Activated T-cell treated with anti-CD3 and anti-CD28 coated beads, Interleukin-2, amount 50 U/mL, for 4 hours (primary cell): ENCODE measurements at regions not wholly inside any gene's neighbourhood (a gene's known extent, or its start where the extent isn't known, plus 50 kb on each side); places are given as distances from the start of the nearest gene placed in this dataset.

Experiments
- ATAC-seq, 2 donors: fragments of 200-7000 bp; cut with Tn5 transposase; one replicate each; pipeline ENCODE4 v1.10.0; 2021
- DNase-seq: peaks from one replicate; pipeline ENCODE4 v3.0.0-alpha.2; 2020
- H3K27me3 Mint-ChIP-seq: one replicate; pipeline ENCODE4 v1.8.0; 2021; ENCODE audit warnings: low read depth, mixed read lengths
- H3K36me3 Mint-ChIP-seq: one replicate; pipeline ENCODE4 v1.8.0; 2022; ENCODE audit warnings: mixed read lengths; ENCODE audit not compliant: insufficient read depth
- H3K4me1 Mint-ChIP-seq: one replicate; pipeline ENCODE4 v1.8.0; 2021; ENCODE audit warnings: low read depth, mixed read lengths
- H3K4me3 Mint-ChIP-seq: one replicate; pipeline ENCODE4 v1.8.0; 2021; ENCODE audit warnings: mild to moderate bottlenecking, moderate library complexity, mixed read lengths
- H3K9me3 Mint-ChIP-seq: one replicate; pipeline ENCODE4 v1.8.0; 2021; ENCODE audit warnings: mixed read lengths

DNA sequence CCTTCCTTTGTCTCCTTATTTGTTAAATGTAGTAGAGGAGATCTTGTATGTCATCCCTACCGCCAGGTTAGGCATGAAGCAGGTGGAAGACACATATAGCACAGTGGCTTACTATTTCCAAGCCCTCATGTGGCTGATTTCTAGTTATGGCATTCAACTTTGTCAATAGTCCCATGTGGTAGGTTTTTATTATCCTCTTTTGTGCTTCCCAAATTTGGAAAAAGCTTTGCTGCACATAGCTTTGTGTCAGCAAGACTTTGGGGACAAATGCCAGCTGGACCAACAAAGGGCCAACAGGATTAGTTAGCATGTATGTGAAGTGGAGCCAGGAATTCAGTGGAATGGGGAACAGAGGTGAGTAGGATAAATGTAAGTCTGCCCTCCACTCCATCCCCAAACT, 276.3 kb downstream of the PSAT1 start:
- no peaks in the 10 kb centered on the region for H3K4me1 Mint-ChIP-seq
- no peak for DNase-seq
- no peaks in the 10 kb centered on the region for H3K9me3 Mint-ChIP-seq
- no peaks in the 10 kb centered on the region for H3K36me3 Mint-ChIP-seq
- no peak overlapping the region for H3K4me3 Mint-ChIP-seq
- no peak for ATAC-seq
- peaks cover 3% of the 10 kb centered on the region for H3K27me3 Mint-ChIP-seq

DNA sequence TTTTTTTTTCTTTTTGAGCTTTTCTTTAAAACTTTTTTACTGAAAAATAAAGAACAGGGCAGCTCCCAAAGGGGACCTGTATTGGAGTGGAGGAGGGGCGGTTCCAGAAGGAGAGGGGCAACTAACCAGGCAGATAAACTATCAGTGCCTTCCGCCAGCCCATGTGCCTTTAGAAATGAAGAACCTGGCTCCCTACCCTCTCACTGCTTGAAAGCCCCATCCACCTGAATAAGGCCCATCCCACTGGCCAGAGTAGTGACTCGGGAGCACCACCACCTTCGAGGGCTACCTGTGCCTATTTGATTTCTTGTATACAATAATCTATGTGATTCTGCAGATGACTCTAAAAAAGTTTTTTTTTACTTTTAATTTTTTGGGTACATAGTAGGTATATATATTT, 276.7 kb downstream of the PSAT1 start:
- Mint-ChIP-seq H3K27me3 (peaks cover 3% of the 10 kb centered on the region), H3K36me3 (no peaks in the 10 kb centered on the region), H3K4me3 (no peak overlapping the region), H3K4me1 (no peaks in the 10 kb centered on the region), H3K9me3 (no peaks in the 10 kb centered on the region)
- DNase-seq, result no peak
- ATAC-seq, result no peak

DNA sequence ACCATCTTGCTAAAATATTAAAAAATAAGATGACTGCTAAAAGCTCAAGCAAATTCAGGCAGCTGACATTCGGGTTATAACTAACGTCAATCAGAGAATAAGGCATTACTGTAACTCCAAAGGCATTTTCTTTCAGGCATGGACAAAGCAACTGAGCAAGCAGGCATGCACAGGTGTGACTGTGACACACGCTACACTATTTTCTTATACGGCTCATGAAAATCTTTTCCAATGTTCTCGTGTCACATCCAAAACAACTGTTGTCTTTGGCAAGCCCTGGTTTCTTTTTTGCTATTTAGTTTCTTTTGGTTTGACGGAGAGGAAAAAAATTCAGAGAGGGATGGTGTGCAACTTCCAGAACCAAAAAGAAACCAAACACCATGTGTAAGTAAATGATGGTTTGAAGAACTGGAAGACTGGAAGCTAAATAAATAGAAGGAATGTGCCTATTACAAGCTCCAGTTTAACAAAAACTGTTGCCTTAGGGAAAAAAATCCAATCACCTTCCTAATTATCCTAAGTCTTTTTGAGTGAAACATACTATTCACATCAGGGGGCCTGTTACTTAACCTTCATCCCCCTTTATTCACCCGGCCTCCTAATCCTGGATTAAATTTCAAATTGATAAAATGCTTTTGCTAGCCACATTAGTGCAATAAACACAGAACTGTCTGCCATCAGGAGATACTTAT, 277.6 kb downstream of the PSAT1 start:
- peaks cover 3% of the 10 kb centered on the region for H3K27me3 Mint-ChIP-seq
- H3K4me1 Mint-ChIP-seq, result no peaks in the 10 kb centered on the region
- no peaks in the 10 kb centered on the region for H3K36me3 Mint-ChIP-seq
- DNase-seq, result no peak
- no peak for ATAC-seq
- H3K4me3 Mint-ChIP-seq, result no peak overlapping the region
- H3K9me3 Mint-ChIP-seq, result no peaks in the 10 kb centered on the region

DNA sequence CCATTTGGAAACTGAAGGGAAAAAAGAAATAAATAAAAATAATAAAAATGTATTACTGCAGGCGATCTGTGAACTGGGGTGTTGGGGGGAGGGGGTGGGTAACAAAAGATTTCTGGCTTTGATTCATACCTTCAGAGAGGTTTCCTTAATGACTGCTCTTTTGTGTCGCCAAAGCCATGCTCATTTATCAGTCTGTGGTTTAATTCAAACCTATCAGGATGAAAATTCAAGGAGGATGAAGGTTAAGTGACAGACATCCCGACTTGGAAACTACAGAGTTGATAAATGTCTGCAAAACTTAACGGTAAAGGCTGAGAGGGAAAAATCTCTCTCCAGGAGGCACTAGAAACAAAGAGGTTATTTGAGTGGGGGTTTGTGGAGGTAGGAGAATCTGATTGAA, 278.2 kb downstream of the PSAT1 start:
- ATAC-seq (no peak), DNase-seq (no peak)
- Mint-ChIP-seq H3K27me3 (no peaks in the 10 kb centered on the region), H3K9me3 (no peaks in the 10 kb centered on the region), H3K36me3 (no peaks in the 10 kb centered on the region), H3K4me3 (no peak overlapping the region), H3K4me1 (no peaks in the 10 kb centered on the region)

DNA sequence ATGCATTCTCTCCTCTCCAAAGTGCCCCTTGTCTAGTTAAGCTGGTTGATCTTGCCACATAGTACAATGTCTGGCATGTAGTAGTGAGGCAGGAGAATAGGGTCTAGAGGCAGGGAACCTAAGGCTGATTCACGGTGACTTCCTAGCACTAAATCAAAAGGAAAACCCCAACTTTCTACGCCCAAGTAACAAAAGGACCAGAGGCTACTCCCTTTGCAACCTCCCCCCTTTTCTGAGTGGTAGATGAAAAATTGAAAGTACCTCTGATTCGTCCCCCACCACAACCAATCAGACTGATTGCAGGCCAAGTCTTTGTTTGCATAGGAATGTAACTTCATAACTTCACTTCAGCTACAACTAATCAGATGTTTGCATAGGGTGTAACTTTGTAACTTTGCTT, 278.8 kb downstream of the PSAT1 start:
- no peaks in the 10 kb centered on the region for H3K36me3 Mint-ChIP-seq
- H3K4me3 Mint-ChIP-seq, result no peak overlapping the region
- no peaks in the 10 kb centered on the region for H3K4me1 Mint-ChIP-seq
- peaks cover 3% of the 10 kb centered on the region for H3K27me3 Mint-ChIP-seq
- no peak for DNase-seq
- no peaks in the 10 kb centered on the region for H3K9me3 Mint-ChIP-seq
- ATAC-seq, result no peak

DNA sequence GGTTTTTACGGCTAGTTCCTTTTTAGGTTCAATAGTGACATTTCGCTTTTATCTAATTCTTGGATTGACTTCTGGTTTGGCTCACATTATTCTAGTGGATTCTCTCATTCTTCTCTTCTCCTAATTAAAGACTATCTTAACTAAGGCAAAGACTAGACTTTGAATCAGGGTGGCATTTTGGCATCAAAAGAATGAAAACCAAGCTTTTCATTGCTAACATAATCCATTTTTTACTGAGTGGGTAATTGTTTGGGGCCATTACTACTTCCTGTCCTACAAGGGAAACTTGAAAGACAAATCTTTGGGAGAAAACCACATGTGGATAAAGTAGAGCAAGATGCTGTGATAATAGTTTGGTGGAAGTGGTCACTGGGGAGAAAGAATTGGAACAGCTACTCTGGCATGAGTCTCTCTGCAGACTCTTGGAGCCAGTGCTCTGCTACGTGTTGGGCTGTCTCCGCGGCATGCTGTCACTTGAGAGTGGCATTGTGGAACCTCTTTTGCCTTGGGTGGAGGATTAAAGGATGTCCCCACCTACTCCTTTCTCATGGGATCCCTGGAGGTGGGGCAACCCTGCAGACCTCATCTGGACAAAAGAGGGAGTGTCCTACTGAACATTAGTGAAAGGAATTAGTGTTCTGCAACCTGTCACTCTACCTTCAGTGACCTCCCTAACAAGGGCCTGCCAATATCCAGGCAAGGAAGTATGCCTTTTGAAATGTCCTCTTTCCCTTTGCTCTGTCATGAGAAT, 280.4 kb downstream of the PSAT1 start:
- Mint-ChIP-seq H3K27me3 (peaks cover 7% of the 10 kb centered on the region), H3K9me3 (no peaks in the 10 kb centered on the region), H3K4me1 (no peaks in the 10 kb centered on the region), H3K36me3 (no peaks in the 10 kb centered on the region), H3K4me3 (no peak overlapping the region)
- ATAC-seq (no peak), DNase-seq (no peak)

DNA sequence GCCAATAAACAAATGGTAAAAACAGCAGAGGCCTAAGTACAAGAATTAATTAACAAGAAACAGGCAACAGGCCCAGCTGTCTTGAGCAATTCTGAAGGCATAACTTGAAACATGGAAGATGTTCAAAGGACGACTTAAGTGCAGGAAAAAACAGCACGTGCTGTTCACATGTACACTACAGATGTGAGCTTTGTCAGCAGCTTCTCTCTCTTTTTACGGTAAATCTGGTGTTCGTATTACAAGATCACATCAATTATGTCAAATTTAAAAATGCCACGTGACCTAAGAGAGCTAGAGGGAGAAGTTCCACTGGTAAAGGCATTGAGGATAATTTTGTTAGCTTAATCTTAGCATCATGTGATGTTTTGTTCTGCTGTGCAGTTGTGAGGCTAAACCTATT, 281.1 kb downstream of the PSAT1 start:
- H3K27me3 Mint-ChIP-seq, result peaks cover 7% of the 10 kb centered on the region
- H3K4me3 Mint-ChIP-seq, result no peak overlapping the region
- H3K4me1 Mint-ChIP-seq, result no peaks in the 10 kb centered on the region
- ATAC-seq (no peak), DNase-seq (no peak)
- H3K9me3 Mint-ChIP-seq, result no peaks in the 10 kb centered on the region
- no peaks in the 10 kb centered on the region for H3K36me3 Mint-ChIP-seq

DNA sequence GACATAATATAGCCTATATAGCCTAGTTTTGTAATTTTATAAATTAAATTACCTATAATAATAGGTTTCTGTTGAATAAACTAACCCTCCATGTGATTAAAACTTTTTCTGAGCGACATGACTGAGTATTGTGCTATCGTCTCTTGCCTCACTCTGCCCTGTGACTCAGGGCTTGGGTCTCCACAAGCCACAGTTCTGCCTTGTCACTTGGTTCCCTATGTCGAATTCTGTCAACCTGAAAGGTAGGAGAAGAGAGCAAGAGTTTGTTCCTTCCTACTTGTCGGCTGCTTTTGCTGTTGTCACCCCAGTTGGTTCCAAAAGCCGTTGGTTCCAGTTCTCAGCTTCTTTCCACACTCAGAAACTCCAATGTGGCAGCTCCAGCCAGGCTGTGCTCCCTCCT, 285.9 kb downstream of the PSAT1 start:
- Mint-ChIP-seq H3K27me3 (peaks cover 12% of the 10 kb centered on the region), H3K36me3 (no peaks in the 10 kb centered on the region)

DNA sequence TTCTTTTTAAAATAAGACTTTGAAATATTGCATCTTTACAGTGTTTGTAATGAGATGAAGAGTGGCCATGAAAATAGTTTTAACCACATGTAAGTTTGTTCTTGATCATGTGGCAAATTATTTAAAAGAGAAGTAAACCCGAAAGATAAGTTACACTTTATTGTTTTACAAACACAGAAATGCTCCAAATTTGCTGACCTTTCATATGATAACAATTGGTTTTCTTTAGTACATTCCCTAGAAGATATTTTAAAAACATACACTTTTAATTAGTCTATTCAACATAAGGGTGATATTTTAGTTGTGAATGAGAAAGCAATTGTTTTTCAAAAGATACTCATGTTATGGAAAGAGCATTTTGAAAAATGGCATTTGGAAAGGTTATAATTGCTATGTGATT, 287.7 kb downstream of the PSAT1 start:
- H3K9me3 Mint-ChIP-seq, result peaks cover 5% of the 10 kb centered on the region
- H3K27me3 Mint-ChIP-seq, result peaks cover 12% of the 10 kb centered on the region
- H3K4me3 Mint-ChIP-seq, result no peak overlapping the region
- ATAC-seq (no peak), DNase-seq (no peak)
- no peaks in the 10 kb centered on the region for H3K4me1 Mint-ChIP-seq
- H3K36me3 Mint-ChIP-seq, result no peaks in the 10 kb centered on the region

More for the DNA sequence above, 285.9 kb downstream of the PSAT1 start:
- H3K4me1 Mint-ChIP-seq, result no peaks in the 10 kb centered on the region
- peaks cover 5% of the 10 kb centered on the region for H3K9me3 Mint-ChIP-seq
- ATAC-seq (no peak), DNase-seq (no peak)
- H3K4me3 Mint-ChIP-seq, result no peak overlapping the region

DNA sequence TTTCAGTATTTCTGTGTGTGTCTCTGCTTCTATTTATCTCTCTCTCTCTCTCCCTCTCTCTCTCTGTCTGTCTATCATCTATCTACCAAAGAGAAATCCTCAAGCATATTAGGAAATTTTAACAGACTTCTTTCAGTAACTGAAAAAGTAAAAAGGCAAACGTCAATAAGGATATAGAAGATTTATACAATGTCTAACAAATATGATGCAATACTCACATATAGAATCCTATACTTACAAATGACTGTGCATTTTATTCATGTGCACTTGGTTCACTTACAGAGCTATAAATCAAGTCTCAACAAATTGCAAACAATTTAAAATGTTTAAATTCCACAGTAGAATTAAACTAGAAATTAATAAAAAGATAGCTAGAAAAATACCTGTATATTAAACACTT, 289.0 kb downstream of the PSAT1 start:
- no peaks in the 10 kb centered on the region for H3K36me3 Mint-ChIP-seq
- no peaks in the 10 kb centered on the region for H3K4me1 Mint-ChIP-seq
- H3K9me3 Mint-ChIP-seq, result peaks cover 5% of the 10 kb centered on the region
- no peak overlapping the region for H3K4me3 Mint-ChIP-seq
- DNase-seq (no peak), ATAC-seq (no peak)
- peaks cover 8% of the 10 kb centered on the region for H3K27me3 Mint-ChIP-seq

DNA sequence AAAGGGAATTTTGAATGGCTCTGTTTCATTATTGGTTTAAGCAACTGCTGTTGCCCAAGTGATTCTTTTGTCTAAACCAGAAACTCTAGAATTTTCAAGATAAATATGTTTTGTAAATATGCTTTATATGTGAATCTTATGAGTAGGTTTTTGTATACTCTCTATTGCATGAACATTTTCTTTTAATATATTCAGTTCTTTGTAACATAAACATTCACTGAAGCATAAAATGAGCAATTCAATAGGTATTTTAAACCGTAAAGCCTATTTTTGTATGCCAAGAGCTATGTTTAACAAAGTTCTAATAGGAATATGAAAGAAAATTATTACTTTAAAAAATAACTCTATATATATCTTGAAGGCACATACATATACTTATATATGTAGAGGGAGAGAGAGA, 293.1 kb downstream of the PSAT1 start:
- ATAC-seq (no peak), DNase-seq (no peak)
- H3K4me3 Mint-ChIP-seq, result no peak overlapping the region
- no peaks in the 10 kb centered on the region for H3K36me3 Mint-ChIP-seq
- peaks cover 5% of the 10 kb centered on the region for H3K9me3 Mint-ChIP-seq
- H3K4me1 Mint-ChIP-seq, result no peaks in the 10 kb centered on the region
- H3K27me3 Mint-ChIP-seq, result no peaks in the 10 kb centered on the region

DNA sequence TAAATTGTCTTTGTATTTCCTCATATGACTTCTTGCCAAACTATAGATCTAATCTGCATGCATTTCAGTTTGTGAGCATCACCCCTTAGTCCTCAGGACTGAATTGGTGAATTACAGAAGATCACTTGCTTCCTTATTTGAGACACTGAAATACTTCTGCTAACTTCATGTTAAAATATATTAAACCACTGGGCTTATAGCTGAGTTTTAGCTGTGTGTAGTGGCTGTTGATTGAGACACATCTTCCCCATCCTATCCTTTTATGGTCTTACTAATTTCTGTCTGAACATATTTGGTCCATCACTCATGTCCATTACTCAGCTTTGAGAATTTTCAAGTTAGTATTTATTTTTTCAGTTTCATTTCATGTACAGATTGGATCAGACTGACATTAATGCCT, 295.9 kb downstream of the PSAT1 start:
- ATAC-seq (no peak), DNase-seq (no peak)
- no peaks in the 10 kb centered on the region for H3K9me3 Mint-ChIP-seq
- no peak overlapping the region for H3K4me3 Mint-ChIP-seq
- peaks cover 1% of the 10 kb centered on the region for H3K27me3 Mint-ChIP-seq
- no peaks in the 10 kb centered on the region for H3K4me1 Mint-ChIP-seq
- no peaks in the 10 kb centered on the region for H3K36me3 Mint-ChIP-seq

DNA sequence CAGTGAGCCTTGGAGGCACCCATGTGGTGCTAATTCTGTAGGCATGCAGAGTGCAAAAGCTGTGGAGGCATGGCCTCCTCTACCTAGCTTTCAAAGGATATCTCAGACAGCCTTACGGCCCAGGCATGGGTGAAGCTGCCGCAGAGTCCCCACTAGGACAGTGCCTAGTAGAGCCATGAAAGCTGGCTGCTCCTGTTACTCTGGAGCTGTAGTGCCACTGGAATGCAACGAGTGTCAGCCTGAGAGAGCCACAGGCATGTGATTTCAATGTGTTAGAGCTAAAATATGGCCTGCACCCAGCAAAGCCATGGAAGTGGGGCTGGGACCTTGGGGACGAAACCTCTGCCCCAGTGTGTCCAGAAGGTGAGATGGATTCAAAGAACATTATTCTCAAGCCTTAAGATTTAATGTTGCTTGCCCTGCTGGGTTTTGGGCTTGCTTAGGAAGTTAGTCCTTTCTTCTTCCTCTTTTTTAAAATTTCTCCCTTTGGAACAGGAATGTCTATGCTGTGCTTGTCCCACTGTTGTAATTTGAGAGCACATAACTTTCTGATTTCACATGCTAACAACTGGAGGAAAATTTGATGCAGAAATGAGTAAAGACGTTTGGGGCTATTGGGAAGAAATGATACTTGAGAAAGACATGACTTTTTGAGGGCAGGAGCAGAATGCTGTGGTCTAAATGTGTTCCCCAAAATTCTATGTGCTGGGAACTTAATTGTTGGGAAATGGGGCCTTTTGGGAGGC, 298.4 kb downstream of the PSAT1 start:
- Mint-ChIP-seq H3K36me3 (no peaks in the 10 kb centered on the region), H3K4me1 (no peaks in the 10 kb centered on the region), H3K4me3 (no peak overlapping the region), H3K9me3 (no peaks in the 10 kb centered on the region), H3K27me3 (peaks cover 2% of the 10 kb centered on the region)
- ATAC-seq (no peak), DNase-seq (no peak)

DNA sequence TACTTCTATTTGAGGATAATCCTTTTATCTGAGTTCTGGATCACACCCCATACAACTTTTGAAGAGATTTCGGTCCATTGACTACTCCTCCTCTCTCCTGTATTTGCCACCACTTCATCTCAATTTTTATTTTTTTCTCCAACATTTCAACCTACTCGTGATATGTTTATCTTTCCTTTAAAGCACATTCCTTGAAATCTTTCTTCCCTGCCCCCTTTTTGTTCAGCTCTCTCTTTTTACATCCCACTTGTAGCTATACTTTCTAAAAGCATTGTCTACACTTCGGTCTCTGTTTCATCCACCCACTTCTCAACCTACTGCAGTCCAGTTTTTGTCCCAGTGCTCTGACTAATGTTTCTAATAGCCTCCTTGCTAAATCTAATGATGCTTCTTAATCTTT, 299.4 kb downstream of the PSAT1 start:
- no peaks in the 10 kb centered on the region for H3K36me3 Mint-ChIP-seq
- peaks cover 2% of the 10 kb centered on the region for H3K27me3 Mint-ChIP-seq
- no peaks in the 10 kb centered on the region for H3K4me1 Mint-ChIP-seq
- no peaks in the 10 kb centered on the region for H3K9me3 Mint-ChIP-seq
- H3K4me3 Mint-ChIP-seq, result no peak overlapping the region
- no peak for ATAC-seq
- no peak for DNase-seq

DNA sequence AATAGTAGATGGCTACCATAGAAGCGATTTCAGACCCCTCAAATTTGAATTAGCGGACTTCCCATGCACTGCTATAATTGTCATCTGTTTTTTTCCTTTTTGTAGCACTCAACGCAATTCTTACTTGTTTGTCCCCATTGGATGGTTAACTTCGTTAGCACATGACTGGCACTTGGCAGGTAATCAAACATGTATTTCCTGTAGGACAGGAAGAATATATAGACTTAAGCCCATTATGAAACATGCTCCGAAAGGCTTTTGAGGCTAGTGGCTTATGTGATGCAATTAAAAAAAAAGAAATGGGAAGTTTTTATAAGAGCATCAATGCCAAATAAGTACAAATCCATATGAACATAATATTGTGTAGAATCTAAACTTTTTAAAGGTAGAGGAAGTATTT, 301.2 kb downstream of the PSAT1 start:
- no peaks in the 10 kb centered on the region for H3K4me1 Mint-ChIP-seq
- DNase-seq (no peak), ATAC-seq (no peak)
- H3K27me3 Mint-ChIP-seq, result peaks cover 2% of the 10 kb centered on the region
- no peak overlapping the region for H3K4me3 Mint-ChIP-seq
- H3K36me3 Mint-ChIP-seq, result no peaks in the 10 kb centered on the region
- H3K9me3 Mint-ChIP-seq, result no peaks in the 10 kb centered on the region
